Uterus (tissue), 2 donors: ENCODE measurements at regions not wholly inside any gene's neighbourhood (a gene's known extent, or its start where the extent isn't known, plus 50 kb on each side); places are given as distances from the start of the nearest gene placed in this dataset.
"Not testable (repeated sequence)": the region's sequence is repeated elsewhere in the genome, so short reads cannot be mapped to it uniquely, and the experiment has no call there.

Source experiments
- CTCF ChIP-seq, 4 experiments: fragments of 200-600 bp in 2 of 4; fragments of 450-650 bp in 2 of 4; sonication (generic) in 2 of 4; IDR thresholded peaks; one replicate each; pipeline ENCODE4 v1.5.1; 2016 to 2019; ENCODE audit warnings: antibody characterized with exemption in 4 of 4, mild to moderate bottlenecking in 2 of 4, moderate library complexity in 1 of 4
- POLR2A ChIP-seq, 2 donors: fragments of 450-650 bp; IDR thresholded peaks; one replicate each; pipeline ENCODE4 v1.6.1; 2016; ENCODE audit warnings: antibody characterized with exemption in 2 of 2, mild to moderate bottlenecking in 1 of 2, moderate library complexity in 1 of 2

- TF ChIP-seq CTCF, POLR2A (IDR thresholded peaks at IDR 0.05): not testable (repeated sequence)
These were observed 232.9 kb upstream of the PLGLB1 start for GRCh38 chr2:87254562-87254961.
